ENCODE measurements at regions not wholly inside any gene's neighbourhood (a gene's known extent, or its start where the extent isn't known, plus 50 kb on each side); places are given as distances from the start of the nearest gene placed in this dataset.

DNA sequence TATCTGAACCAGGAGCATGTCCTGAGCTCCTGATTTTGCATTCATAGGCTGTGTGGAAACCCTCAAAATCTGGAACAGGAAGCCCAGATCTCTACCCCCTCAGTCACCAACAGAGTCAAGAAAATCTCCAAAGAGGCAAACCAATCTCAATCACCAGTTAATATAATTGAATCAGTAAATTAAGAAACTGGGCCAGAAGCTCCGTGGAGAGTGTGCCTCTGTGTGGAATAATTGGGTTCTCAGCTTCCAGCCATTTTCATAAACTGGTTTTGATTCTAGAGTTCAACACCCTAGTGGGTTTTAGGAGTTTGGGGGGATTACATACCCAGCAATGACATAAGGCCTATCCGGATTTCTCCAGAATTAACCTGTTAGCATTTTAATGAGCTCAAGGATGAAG, 362.9 kb downstream of the IRX2 start:
- Histone ChIP-seq H3F3A (ENCODE audit: low read depth) (no peaks in the 10 kb centered on the region), H3K27me3 (ENCODE audit: insufficient read depth, low read length, poor library complexity, severe bottlenecking) (no peaks in the 10 kb centered on the region), H2AFZ (ENCODE audit: low read length) (no peak overlapping the region), H3K36me3 (ENCODE audit: insufficient read depth, low read length) (no peaks in the 10 kb centered on the region), H3K9ac (ENCODE audit: low read depth, low read length, poor library complexity, severe bottlenecking) (no peak overlapping the region), H3K9me2 (replicated peaks; ENCODE audit: low read depth, low read length) (no peaks in the 10 kb centered on the region), H3K9me3 (ENCODE audit: insufficient read depth, low read depth, low read length) (peaks cover 30% of the 10 kb centered on the region; the same call in 1 of the 2 replicates), H4K20me1 (ENCODE audit: insufficient read depth, low read length, poor library complexity, severe bottlenecking) (no peaks in the 10 kb centered on the region), H3K4me1 (ENCODE audit: insufficient read depth, low read length, poor library complexity, severe bottlenecking) (no peaks in the 10 kb centered on the region), H3K4me3 (ENCODE audit: low read length, poor library complexity, severe bottlenecking) (no peak overlapping the region), H3K4me2 (ENCODE audit: low read depth, low read length, poor library complexity, severe bottlenecking) (no peak overlapping the region), H3K79me2 (ENCODE audit: insufficient read depth, low read length) (no peaks in the 10 kb centered on the region)
- TF ChIP-seq EZH2phosphoT487 (IDR thresholded peaks at IDR 0.05; ENCODE audit: borderline replicate concordance): no peak
- TF ChIP-seq, protein P1, sequence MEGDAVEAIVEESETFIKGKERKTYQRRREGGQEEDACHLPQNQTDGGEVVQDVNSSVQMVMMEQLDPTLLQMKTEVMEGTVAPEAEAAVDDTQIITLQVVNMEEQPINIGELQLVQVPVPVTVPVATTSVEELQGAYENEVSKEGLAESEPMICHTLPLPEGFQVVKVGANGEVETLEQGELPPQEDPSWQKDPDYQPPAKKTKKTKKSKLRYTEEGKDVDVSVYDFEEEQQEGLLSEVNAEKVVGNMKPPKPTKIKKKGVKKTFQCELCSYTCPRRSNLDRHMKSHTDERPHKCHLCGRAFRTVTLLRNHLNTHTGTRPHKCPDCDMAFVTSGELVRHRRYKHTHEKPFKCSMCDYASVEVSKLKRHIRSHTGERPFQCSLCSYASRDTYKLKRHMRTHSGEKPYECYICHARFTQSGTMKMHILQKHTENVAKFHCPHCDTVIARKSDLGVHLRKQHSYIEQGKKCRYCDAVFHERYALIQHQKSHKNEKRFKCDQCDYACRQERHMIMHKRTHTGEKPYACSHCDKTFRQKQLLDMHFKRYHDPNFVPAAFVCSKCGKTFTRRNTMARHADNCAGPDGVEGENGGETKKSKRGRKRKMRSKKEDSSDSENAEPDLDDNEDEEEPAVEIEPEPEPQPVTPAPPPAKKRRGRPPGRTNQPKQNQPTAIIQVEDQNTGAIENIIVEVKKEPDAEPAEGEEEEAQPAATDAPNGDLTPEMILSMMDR (conservative IDR thresholded peaks at IDR 0.05; ENCODE audit: low read length): no peak

DNA sequence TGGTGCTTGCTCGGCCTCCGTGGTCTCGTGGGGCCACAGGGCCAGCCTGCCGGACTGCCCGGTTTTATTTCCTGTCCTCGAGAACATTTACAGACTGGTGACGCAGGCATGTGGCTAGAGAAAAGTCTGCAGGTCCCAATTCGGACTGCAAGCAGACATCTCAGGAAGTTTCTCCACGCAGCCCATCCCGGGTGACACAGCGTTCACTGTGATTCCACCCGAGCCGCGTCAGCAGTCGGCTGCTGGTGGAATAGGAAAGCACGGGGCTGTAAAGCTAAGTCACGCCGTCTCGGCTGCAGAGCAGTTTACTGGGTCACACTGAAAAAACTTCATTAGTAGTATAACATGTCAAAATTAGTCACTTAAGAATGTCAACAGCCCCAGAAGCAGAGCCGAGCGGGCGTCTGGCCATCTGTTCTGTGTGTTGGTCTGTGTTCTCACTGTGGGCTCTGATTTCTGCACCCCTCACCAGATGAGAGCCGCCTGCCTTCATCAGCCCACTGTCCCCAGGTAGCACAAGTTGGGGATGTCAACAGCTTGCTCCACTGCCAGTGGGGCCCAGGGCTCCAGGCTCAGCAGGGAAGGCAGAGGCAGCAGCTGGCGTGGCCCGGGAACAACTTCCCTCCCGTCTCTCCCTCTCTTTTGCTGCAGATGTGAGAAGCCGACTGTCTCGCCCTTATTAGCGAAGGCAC, 363.7 kb downstream of the IRX2 start:
- no peaks in the 10 kb centered on the region for H3F3A ChIP-seq (ENCODE audit: low read depth)
- no peak for TF ChIP-seq EZH2phosphoT487 (IDR thresholded peaks at IDR 0.05; ENCODE audit: borderline replicate concordance)
- TF ChIP-seq, protein P1 (conservative IDR thresholded peaks at IDR 0.05; ENCODE audit: low read length): no peak
- H3K9ac ChIP-seq (ENCODE audit: low read depth, low read length, poor library complexity, severe bottlenecking): no peak overlapping the region
- H3K79me2 ChIP-seq (ENCODE audit: insufficient read depth, low read length): no peaks in the 10 kb centered on the region
- no peaks in the 10 kb centered on the region for H3K36me3 ChIP-seq (ENCODE audit: insufficient read depth, low read length)
- H3K4me2 ChIP-seq (ENCODE audit: low read depth, low read length, poor library complexity, severe bottlenecking): no peak overlapping the region
- no peaks in the 10 kb centered on the region for H3K9me2 ChIP-seq (replicated peaks; ENCODE audit: low read depth, low read length)
- peaks cover 32% of the 10 kb centered on the region; the same call in 1 of the 2 replicates for H3K9me3 ChIP-seq (ENCODE audit: insufficient read depth, low read depth, low read length)
- H2AFZ ChIP-seq (ENCODE audit: low read length): no peak overlapping the region
- no peak overlapping the region for H3K4me3 ChIP-seq (ENCODE audit: low read length, poor library complexity, severe bottlenecking)
- no peaks in the 10 kb centered on the region for H3K27me3 ChIP-seq (ENCODE audit: insufficient read depth, low read length, poor library complexity, severe bottlenecking)
- no peaks in the 10 kb centered on the region for H4K20me1 ChIP-seq (ENCODE audit: insufficient read depth, low read length, poor library complexity, severe bottlenecking)
- no peaks in the 10 kb centered on the region for H3K4me1 ChIP-seq (ENCODE audit: insufficient read depth, low read length, poor library complexity, severe bottlenecking)

DNA sequence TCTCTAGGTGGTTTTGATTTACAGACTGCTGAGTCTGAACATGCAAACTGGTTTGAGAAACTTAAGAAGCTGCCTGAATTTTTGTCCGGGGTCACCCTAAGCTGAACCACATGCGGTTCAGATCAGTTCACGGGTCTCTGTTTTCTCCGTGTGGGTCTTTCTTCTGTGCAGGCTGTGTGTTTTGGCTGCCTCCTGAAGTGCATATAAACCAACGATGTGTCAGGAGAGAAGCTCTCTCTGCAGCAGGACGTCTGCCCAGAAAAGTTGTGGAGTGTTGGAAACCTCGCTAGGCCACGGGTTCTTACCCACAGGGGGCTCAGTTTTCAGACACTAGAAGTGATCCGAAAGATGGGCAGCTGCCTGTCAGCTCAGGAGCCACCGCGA, 364.2 kb downstream of the IRX2 start:
- H4K20me1 ChIP-seq (ENCODE audit: insufficient read depth, low read length, poor library complexity, severe bottlenecking): no peaks in the 10 kb centered on the region
- TF ChIP-seq, protein P1 (conservative IDR thresholded peaks at IDR 0.05; ENCODE audit: low read length): no peak
- TF ChIP-seq EZH2phosphoT487 (IDR thresholded peaks at IDR 0.05; ENCODE audit: borderline replicate concordance): no peak
- no peaks in the 10 kb centered on the region for H3K36me3 ChIP-seq (ENCODE audit: insufficient read depth, low read length)
- no peak overlapping the region for H3K9ac ChIP-seq (ENCODE audit: low read depth, low read length, poor library complexity, severe bottlenecking)
- peaks cover 31% of the 10 kb centered on the region; the same call in 1 of the 2 replicates for H3K9me3 ChIP-seq (ENCODE audit: insufficient read depth, low read depth, low read length)
- H3K4me2 ChIP-seq (ENCODE audit: low read depth, low read length, poor library complexity, severe bottlenecking): no peak overlapping the region
- H2AFZ ChIP-seq (ENCODE audit: low read length): no peak overlapping the region
- H3K27me3 ChIP-seq (ENCODE audit: insufficient read depth, low read length, poor library complexity, severe bottlenecking): no peaks in the 10 kb centered on the region
- no peak overlapping the region for H3K4me3 ChIP-seq (ENCODE audit: low read length, poor library complexity, severe bottlenecking)
- no peaks in the 10 kb centered on the region for H3K4me1 ChIP-seq (ENCODE audit: insufficient read depth, low read length, poor library complexity, severe bottlenecking)
- H3K79me2 ChIP-seq (ENCODE audit: insufficient read depth, low read length): no peaks in the 10 kb centered on the region
- H3K9me2 ChIP-seq (replicated peaks; ENCODE audit: low read depth, low read length): no peaks in the 10 kb centered on the region
- no peaks in the 10 kb centered on the region for H3F3A ChIP-seq (ENCODE audit: low read depth)

Data from Loucy (cell line).